ENCODE measurements at regions not wholly inside any gene's neighbourhood (a gene's known extent, or its start where the extent isn't known, plus 50 kb on each side); places are given as distances from the start of the nearest gene placed in this dataset.

GRCh38 chr6:84416043-84416657 lies 188.7 kb upstream of the CEP162 start:
- no peak for DNase-seq (ENCODE audit: low spot score)

GRCh38 chr6:84415517-84415916 lies 188.1 kb upstream of the CEP162 start:
- DNase-seq (ENCODE audit: low spot score) = no peak

GRCh38 chr6:84415068-84415467 lies 187.6 kb upstream of the CEP162 start:
- DNase-seq (ENCODE audit: low spot score) = no peak

GRCh38 chr6:84414531-84414930 lies 187.1 kb upstream of the CEP162 start:
- DNase-seq (ENCODE audit: low spot score) = no peak

GRCh38 chr6:84411060-84411629 lies 183.7 kb upstream of the CEP162 start:
- no peak for DNase-seq (ENCODE audit: low spot score)

- DNase-seq (ENCODE audit: low spot score) = no peak
Observed at GRCh38 chr6:84409911-84410310, 182.5 kb upstream of the CEP162 start.

- DNase-seq (ENCODE audit: low spot score) = no peak
Observed at GRCh38 chr6:84408028-84408427, 180.6 kb upstream of the CEP162 start.

- no peak for DNase-seq (ENCODE audit: low spot score)
Observed at GRCh38 chr6:84403545-84403944, 176.1 kb upstream of the CEP162 start.

GRCh38 chr6:84399003-84399402 lies 171.6 kb upstream of the CEP162 start:
- DNase-seq (ENCODE audit: low spot score) = no peak

GRCh38 chr6:84392261-84392660 lies 164.8 kb upstream of the CEP162 start:
- no peak for DNase-seq (ENCODE audit: low spot score)

GRCh38 chr6:84390851-84391250 lies 163.4 kb upstream of the CEP162 start:
- DNase-seq (ENCODE audit: low spot score) = no peak

- no peak for DNase-seq (ENCODE audit: low spot score)
Observed at GRCh38 chr6:84390334-84390733, 162.9 kb upstream of the CEP162 start.

GRCh38 chr6:84379142-84379541 lies 151.7 kb upstream of the CEP162 start:
- DNase-seq (ENCODE audit: low spot score) = no peak

- no peak for DNase-seq (ENCODE audit: low spot score)
Observed at GRCh38 chr6:84372290-84372689, 144.8 kb upstream of the CEP162 start.

- no peak for DNase-seq (ENCODE audit: low spot score)
Observed at GRCh38 chr6:84371681-84372080, 144.2 kb upstream of the CEP162 start.

- DNase-seq (ENCODE audit: low spot score) = no peak
Observed at GRCh38 chr6:84362193-84362821, 134.9 kb upstream of the CEP162 start.

GRCh38 chr6:84361372-84362192 lies 134.1 kb upstream of the CEP162 start:
- no peak for DNase-seq (ENCODE audit: low spot score)

GRCh38 chr6:84360039-84360438 lies 132.6 kb upstream of the CEP162 start:
- no peak for DNase-seq (ENCODE audit: low spot score)

GRCh38 chr6:84358581-84358980 lies 131.1 kb upstream of the CEP162 start:
- no peak for DNase-seq (ENCODE audit: low spot score)

GRCh38 chr6:84357631-84358030 lies 130.2 kb upstream of the CEP162 start:
- DNase-seq (ENCODE audit: low spot score) = no peak

- DNase-seq (ENCODE audit: low spot score) = no peak
Observed at GRCh38 chr6:84356907-84357306, 129.5 kb upstream of the CEP162 start.

- no peak for DNase-seq (ENCODE audit: low spot score)
Observed at GRCh38 chr6:84353459-84354423, 126.3 kb upstream of the CEP162 start.
